ENCODE measurements at regions not wholly inside any gene's neighbourhood (a gene's known extent, or its start where the extent isn't known, plus 50 kb on each side); places are given as distances from the start of the nearest gene placed in this dataset.

DNA sequence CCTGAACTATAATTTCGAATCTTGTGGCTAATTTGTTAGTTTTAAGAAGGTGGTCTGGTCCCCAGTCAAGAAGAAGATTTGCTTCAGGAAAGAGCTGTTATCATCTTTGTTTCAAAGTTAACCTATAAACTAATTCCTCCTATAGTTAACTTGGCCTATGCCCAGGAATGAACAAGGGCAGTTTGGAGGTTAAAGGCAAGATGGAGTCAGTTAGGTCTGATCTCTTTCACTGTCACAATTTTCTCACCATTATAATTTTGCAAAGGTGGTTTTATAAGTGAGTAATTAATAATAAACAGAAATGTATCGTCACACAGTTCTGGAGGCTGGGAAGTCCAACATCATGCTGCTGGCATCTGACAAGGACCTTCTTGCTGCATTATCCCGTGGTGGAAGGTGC, 238.6 kb downstream of the PIK3R1 start:
- no peaks in the 10 kb centered on the region for H3K36me3 ChIP-seq
- WGBS, 3 donors: 93 to 98% (median 95%) methylated on average over 3 of the region's 3 CpGs
- intact Hi-C loops (cut with DNase I): no loop called here
- TF ChIP-seq, protein P1, sequence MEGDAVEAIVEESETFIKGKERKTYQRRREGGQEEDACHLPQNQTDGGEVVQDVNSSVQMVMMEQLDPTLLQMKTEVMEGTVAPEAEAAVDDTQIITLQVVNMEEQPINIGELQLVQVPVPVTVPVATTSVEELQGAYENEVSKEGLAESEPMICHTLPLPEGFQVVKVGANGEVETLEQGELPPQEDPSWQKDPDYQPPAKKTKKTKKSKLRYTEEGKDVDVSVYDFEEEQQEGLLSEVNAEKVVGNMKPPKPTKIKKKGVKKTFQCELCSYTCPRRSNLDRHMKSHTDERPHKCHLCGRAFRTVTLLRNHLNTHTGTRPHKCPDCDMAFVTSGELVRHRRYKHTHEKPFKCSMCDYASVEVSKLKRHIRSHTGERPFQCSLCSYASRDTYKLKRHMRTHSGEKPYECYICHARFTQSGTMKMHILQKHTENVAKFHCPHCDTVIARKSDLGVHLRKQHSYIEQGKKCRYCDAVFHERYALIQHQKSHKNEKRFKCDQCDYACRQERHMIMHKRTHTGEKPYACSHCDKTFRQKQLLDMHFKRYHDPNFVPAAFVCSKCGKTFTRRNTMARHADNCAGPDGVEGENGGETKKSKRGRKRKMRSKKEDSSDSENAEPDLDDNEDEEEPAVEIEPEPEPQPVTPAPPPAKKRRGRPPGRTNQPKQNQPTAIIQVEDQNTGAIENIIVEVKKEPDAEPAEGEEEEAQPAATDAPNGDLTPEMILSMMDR (IDR thresholded peaks at IDR 0.05): no peak
- TF ChIP-seq EP300 (IDR thresholded peaks at IDR 0.05) (no peak), POLR2A (IDR thresholded peaks at IDR 0.05) (no peak)
- no peak overlapping the region for H3K27ac ChIP-seq
- no peaks in the 10 kb centered on the region for H3K4me1 ChIP-seq (ENCODE audit: insufficient read depth)
- H3K27me3 ChIP-seq: no peaks in the 10 kb centered on the region
- H3K9me3 ChIP-seq: no peaks in the 10 kb centered on the region
- H3K4me3 ChIP-seq: no peak overlapping the region
- no peak for DNase-seq

DNA sequence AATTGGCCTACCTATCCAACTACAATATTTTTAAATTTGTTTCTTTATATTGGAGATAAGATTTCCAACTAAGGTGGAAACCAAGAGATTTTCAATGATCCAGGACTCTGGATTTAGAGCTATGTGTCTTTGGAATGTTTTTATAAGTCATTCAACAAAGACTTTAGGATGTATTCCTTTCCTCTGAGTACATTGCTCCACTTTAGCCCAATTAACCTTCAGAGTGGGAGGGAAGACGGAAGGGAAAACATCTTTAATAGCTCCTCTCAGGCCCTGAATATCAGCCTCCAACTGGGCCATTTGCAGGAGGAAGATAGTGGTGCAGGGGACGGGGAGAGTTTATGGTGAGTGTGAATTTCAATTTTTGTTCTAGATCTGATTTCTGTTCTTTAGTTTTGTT, 239.2 kb downstream of the PIK3R1 start:
- no peak overlapping the region for H3K27ac ChIP-seq
- H3K27me3 ChIP-seq: no peaks in the 10 kb centered on the region
- H3K4me3 ChIP-seq: no peak overlapping the region
- DNase-seq: no peak
- H3K36me3 ChIP-seq: no peaks in the 10 kb centered on the region
- intact Hi-C loops (cut with DNase I): no loop called here
- TF ChIP-seq POLR2A (IDR thresholded peaks at IDR 0.05) (no peak), EP300 (IDR thresholded peaks at IDR 0.05) (no peak)
- TF ChIP-seq, protein P1 (IDR thresholded peaks at IDR 0.05): no peak
- 95 to 99% (median 97%) methylated on average over 2 of the region's 2 CpGs for WGBS, 3 donors
- H3K9me3 ChIP-seq: no peaks in the 10 kb centered on the region
- H3K4me1 ChIP-seq (ENCODE audit: insufficient read depth): peaks cover 4% of the 10 kb centered on the region

DNA sequence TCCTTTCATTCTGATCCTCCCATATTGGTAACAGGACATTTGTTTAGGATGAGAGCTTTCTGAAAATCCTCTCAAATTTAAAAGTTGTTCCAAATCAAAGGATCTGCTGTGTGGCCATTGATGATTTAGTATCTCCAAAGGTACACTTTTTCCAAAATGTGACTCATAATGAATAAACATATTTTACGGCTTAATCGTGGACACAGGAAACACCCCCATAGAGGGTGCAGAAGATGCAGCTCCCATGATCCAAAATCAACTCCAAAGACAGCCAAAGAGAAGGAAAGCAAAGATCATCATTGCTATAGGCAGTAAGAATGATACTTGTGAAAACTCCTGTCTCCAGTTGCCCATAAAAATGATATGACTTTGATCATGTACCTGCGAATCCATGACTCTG, 239.7 kb downstream of the PIK3R1 start:
- Histone ChIP-seq H3K27ac (no peak overlapping the region), H3K36me3 (no peaks in the 10 kb centered on the region), H3K27me3 (no peaks in the 10 kb centered on the region), H3K4me3 (no peak overlapping the region), H3K9me3 (no peaks in the 10 kb centered on the region), H3K4me1 (ENCODE audit: insufficient read depth) (peaks cover 4% of the 10 kb centered on the region)
- TF ChIP-seq POLR2A (IDR thresholded peaks at IDR 0.05) (no peak), EP300 (IDR thresholded peaks at IDR 0.05) (no peak)
- TF ChIP-seq, protein P1 (IDR thresholded peaks at IDR 0.05): no peak
- no peak for DNase-seq
- 80 to 89% (median 84%) methylated on average over 3 of the region's 3 CpGs for WGBS, 3 donors
- intact Hi-C loops (cut with DNase I): no loop called here

GRCh38 chr5:68456756-68457217, 241.2 kb downstream of the PIK3R1 start:
- Histone ChIP-seq H3K4me3 (no peak overlapping the region), H3K27ac (no peak overlapping the region), H3K36me3 (no peaks in the 10 kb centered on the region), H3K4me1 (ENCODE audit: insufficient read depth) (peaks cover 4% of the 10 kb centered on the region), H3K27me3 (no peaks in the 10 kb centered on the region), H3K9me3 (no peaks in the 10 kb centered on the region)
- DNase-seq: no peak
- TF ChIP-seq EP300 (IDR thresholded peaks at IDR 0.05) (no peak), POLR2A (IDR thresholded peaks at IDR 0.05) (no peak)
- TF ChIP-seq, protein P1 (IDR thresholded peaks at IDR 0.05): no peak
- 65 to 68% (median 66%) methylated on average over 4 of the region's 4 CpGs for WGBS, 3 donors
- intact Hi-C loops (cut with DNase I): no loop called here

All from ovary (tissue), 7 donors.